K562 (cell line): ENCODE measurements at regions not wholly inside any gene's neighbourhood (a gene's known extent, or its start where the extent isn't known, plus 50 kb on each side); places are given as distances from the start of the nearest gene placed in this dataset.

Experiments used
- BRD4 ChIP-seq: fragments of 200-600 bp; sonication (generic); IDR thresholded peaks from 2 replicates; pipeline ENCODE4 v1.6.1; 2017; ENCODE audit warnings: inconsistent platforms
- CAMTA2 ChIP-seq: fragments of 250-450 bp; sonication (Bioruptor Pico); conservative IDR thresholded peaks from 2 replicates; pipeline ENCODE4 v1.5.1; 2022
- DMBX1 ChIP-seq: fragments of 250-450 bp; sonication (Bioruptor Pico); IDR thresholded peaks from 2 replicates; pipeline ENCODE4 v1.8.0; 2022; ENCODE audit warnings: inconsistent platforms, mild to moderate bottlenecking, moderate library complexity, borderline replicate concordance
- EZH2 ChIP-seq: IDR thresholded peaks from 2 replicates; pipeline ENCODE4 v1.6.1; 2012; ENCODE audit warnings: low read depth, mild to moderate bottlenecking, inconsistent platforms, low read length, borderline replicate concordance
- HLTF ChIP-seq: fragments of 450-650 bp; IDR thresholded peaks from 2 replicates; pipeline ENCODE4 v1.6.1; 2016
- KDM1A ChIP-seq, 2 experiments: fragments of 450-650 bp; IDR thresholded peaks; 2 replicates each; pipeline ENCODE4 v1.6.1; 2016; ENCODE audit warnings: mild to moderate bottlenecking in 2 of 2
- NELFE ChIP-seq: IDR thresholded peaks from 2 replicates; pipeline ENCODE4 v1.6.1; 2011; ENCODE audit warnings: mild to moderate bottlenecking; ENCODE audit not compliant: insufficient read depth, insufficient read length
- SMAD2 ChIP-seq: fragments of 150-350 bp; IDR thresholded peaks from 2 replicates; pipeline ENCODE4 v1.6.1; 2014; ENCODE audit warnings: low read depth, mild to moderate bottlenecking, low read length
- SOX6 ChIP-seq: fragments of 450-650 bp; IDR thresholded peaks from 2 replicates; pipeline ENCODE4 v1.6.1; 2014; ENCODE audit warnings: mild to moderate bottlenecking
- TAF1 ChIP-seq: IDR thresholded peaks from 2 replicates; pipeline ENCODE4 v1.6.1; 2011; ENCODE audit warnings: mild to moderate bottlenecking, low read length, moderate library complexity; ENCODE audit not compliant: insufficient read depth, control insufficient read depth, severe bottlenecking; ENCODE audit errors: extremely low read depth
- TCFL5 ChIP-seq: fragments of 250-450 bp; sonication (Bioruptor Pico); conservative IDR thresholded peaks from 2 replicates; pipeline ENCODE4 v1.6.1; 2021; ENCODE audit warnings: mild to moderate bottlenecking, moderate library complexity, matching md5 sums
- TRIM24 ChIP-seq, 2 experiments: fragments of 450-650 bp; IDR thresholded peaks; 2 replicates each; pipeline ENCODE4 v1.6.1; 2016
- ZBED1 ChIP-seq: IDR thresholded peaks from 2 replicates; pipeline ENCODE4 v1.6.1; 2014
- ZNF41 ChIP-seq: fragments of 250-450 bp; sonication (Bioruptor Pico); conservative IDR thresholded peaks from 2 replicates; pipeline ENCODE4 v1.4.0; 2020; ENCODE audit warnings: mild to moderate bottlenecking
- TF ChIP-seq, protein P1 (sequence below): fragments of 450-650 bp; formaldehyde crosslinking; conservative IDR thresholded peaks from 2 replicates; pipeline ENCODE4 v1.4.0; 2022; ENCODE audit warnings: mild to moderate bottlenecking, missing genetic modification characterization
- TF ChIP-seq, protein P2 (sequence below): fragments of 250-450 bp; sonication (Bioruptor Pico); IDR thresholded peaks from 2 replicates; pipeline ENCODE4 v1.9.0; 2021; ENCODE audit warnings: mild to moderate bottlenecking, inconsistent platforms
- TF ChIP-seq, protein P3 (sequence below): sonication (generic); formaldehyde crosslinking; IDR thresholded peaks from 2 replicates; pipeline ENCODE4 v1.8.1; 2022; ENCODE audit warnings: missing genetic modification reagents
- TF ChIP-seq, protein P4 (sequence below): fragments of 450-650 bp; conservative IDR thresholded peaks from 2 replicates; pipeline ENCODE4 v1.6.1; 2016; ENCODE audit warnings: missing genetic modification characterization, low read depth, mild to moderate bottlenecking, missing compliant biosample characterization, moderate library complexity
- TF ChIP-seq, protein P5 (sequence below): fragments of 250-450 bp; sonication (Bioruptor Pico); IDR thresholded peaks from 2 replicates; pipeline ENCODE4 v1.9.0; 2021; ENCODE audit warnings: mild to moderate bottlenecking
- TF ChIP-seq, protein P6 (sequence below): sonication (generic); formaldehyde crosslinking; IDR thresholded peaks from 2 replicates; pipeline ENCODE4 v1.4.0; 2020; ENCODE audit warnings: mild to moderate bottlenecking, missing genetic modification reagents

DNA sequence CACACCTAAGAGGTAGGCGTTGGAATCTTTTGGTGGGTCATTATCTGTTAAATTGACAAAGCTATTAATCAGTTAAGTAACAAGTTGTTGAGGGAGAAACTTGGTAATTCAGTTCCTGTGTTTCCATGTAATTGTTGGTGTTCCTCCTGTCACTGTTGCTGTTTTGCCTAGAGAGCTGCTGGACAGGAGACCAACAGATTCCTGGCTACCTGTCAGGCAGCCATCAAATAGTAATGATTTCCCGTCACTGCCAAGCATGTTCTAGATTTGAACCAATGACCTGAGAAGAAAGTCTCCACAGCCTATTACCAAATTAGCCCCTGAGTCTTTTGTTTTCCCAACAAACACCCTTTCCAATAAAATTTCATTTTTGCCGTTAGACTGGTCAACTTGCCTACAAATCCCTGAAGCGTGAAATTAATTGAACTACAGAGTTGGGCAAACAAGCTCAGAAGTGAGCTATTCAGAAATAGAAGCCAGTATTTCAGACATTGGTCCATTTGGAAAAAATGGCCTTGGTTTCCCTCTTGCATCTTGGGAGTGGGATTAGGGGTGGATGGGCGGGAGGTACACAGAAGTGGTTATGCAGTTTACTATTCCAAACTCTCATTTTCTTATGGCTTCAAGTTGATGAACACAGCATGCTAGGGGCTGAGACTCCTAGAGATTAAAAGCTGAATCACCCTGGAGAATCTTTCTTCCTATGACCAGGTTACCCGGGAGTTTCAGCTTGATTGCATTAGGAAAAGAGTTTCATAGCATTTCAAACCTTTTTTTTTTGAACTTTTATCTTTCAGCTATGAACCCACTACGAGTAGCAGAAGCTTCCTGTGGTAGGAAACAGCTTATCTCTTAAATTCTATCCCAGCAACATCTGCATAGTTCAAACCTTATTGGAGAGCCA lies 262.8 kb upstream of the MAF start (continued):
- TF ChIP-seq, protein P1, sequence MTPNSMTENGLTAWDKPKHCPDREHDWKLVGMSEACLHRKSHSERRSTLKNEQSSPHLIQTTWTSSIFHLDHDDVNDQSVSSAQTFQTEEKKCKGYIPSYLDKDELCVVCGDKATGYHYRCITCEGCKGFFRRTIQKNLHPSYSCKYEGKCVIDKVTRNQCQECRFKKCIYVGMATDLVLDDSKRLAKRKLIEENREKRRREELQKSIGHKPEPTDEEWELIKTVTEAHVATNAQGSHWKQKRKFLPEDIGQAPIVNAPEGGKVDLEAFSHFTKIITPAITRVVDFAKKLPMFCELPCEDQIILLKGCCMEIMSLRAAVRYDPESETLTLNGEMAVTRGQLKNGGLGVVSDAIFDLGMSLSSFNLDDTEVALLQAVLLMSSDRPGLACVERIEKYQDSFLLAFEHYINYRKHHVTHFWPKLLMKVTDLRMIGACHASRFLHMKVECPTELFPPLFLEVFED: 0 out of 2 replicates have a peak, but pooled peaks have one; percentile 4
- TF ChIP-seq EZH2 (no peak), KDM1A (IDR thresholded peaks at IDR 0.05) (no peak), ZBED1 (no peak), ZNF41 (CRISPR knock-in tag) (no peak), NELFE (no peak), TAF1 (no peak), SMAD2 (no peak), TCFL5 (CRISPR knock-in tag) (peak; percentile 67; the same call in 1 of the 2 replicates), DMBX1 (CRISPR knock-in tag) (peak; percentile 84), HLTF (no peak), SOX6 (peak; percentile 75), BRD4 (no peak), TRIM24 (IDR thresholded peaks at IDR 0.05) (peak; percentile 83 to 91), CAMTA2 (CRISPR knock-in tag) (peak; percentile 28; the same call in 1 of the 2 replicates)
- TF ChIP-seq, protein P2, sequence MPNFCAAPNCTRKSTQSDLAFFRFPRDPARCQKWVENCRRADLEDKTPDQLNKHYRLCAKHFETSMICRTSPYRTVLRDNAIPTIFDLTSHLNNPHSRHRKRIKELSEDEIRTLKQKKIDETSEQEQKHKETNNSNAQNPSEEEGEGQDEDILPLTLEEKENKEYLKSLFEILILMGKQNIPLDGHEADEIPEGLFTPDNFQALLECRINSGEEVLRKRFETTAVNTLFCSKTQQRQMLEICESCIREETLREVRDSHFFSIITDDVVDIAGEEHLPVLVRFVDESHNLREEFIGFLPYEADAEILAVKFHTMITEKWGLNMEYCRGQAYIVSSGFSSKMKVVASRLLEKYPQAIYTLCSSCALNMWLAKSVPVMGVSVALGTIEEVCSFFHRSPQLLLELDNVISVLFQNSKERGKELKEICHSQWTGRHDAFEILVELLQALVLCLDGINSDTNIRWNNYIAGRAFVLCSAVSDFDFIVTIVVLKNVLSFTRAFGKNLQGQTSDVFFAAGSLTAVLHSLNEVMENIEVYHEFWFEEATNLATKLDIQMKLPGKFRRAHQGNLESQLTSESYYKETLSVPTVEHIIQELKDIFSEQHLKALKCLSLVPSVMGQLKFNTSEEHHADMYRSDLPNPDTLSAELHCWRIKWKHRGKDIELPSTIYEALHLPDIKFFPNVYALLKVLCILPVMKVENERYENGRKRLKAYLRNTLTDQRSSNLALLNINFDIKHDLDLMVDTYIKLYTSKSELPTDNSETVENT (CRISPR knock-in tag): no peak
- TF ChIP-seq, protein P3, sequence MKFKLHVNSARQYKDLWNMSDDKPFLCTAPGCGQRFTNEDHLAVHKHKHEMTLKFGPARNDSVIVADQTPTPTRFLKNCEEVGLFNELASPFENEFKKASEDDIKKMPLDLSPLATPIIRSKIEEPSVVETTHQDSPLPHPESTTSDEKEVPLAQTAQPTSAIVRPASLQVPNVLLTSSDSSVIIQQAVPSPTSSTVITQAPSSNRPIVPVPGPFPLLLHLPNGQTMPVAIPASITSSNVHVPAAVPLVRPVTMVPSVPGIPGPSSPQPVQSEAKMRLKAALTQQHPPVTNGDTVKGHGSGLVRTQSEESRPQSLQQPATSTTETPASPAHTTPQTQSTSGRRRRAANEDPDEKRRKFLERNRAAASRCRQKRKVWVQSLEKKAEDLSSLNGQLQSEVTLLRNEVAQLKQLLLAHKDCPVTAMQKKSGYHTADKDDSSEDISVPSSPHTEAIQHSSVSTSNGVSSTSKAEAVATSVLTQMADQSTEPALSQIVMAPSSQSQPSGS (CRISPR knock-in tag): no peak
- TF ChIP-seq, protein P4, sequence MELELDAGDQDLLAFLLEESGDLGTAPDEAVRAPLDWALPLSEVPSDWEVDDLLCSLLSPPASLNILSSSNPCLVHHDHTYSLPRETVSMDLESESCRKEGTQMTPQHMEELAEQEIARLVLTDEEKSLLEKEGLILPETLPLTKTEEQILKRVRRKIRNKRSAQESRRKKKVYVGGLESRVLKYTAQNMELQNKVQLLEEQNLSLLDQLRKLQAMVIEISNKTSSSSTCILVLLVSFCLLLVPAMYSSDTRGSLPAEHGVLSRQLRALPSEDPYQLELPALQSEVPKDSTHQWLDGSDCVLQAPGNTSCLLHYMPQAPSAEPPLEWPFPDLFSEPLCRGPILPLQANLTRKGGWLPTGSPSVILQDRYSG: peak; percentile 64; the same call in 1 of the 2 replicates
- TF ChIP-seq, protein P5, sequence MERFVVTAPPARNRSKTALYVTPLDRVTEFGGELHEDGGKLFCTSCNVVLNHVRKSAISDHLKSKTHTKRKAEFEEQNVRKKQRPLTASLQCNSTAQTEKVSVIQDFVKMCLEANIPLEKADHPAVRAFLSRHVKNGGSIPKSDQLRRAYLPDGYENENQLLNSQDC (CRISPR knock-in tag): no peak
- TF ChIP-seq, protein P6, sequence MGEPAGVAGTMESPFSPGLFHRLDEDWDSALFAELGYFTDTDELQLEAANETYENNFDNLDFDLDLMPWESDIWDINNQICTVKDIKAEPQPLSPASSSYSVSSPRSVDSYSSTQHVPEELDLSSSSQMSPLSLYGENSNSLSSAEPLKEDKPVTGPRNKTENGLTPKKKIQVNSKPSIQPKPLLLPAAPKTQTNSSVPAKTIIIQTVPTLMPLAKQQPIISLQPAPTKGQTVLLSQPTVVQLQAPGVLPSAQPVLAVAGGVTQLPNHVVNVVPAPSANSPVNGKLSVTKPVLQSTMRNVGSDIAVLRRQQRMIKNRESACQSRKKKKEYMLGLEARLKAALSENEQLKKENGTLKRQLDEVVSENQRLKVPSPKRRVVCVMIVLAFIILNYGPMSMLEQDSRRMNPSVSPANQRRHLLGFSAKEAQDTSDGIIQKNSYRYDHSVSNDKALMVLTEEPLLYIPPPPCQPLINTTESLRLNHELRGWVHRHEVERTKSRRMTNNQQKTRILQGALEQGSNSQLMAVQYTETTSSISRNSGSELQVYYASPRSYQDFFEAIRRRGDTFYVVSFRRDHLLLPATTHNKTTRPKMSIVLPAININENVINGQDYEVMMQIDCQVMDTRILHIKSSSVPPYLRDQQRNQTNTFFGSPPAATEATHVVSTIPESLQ: no peak
